ENCODE measurements at regions not wholly inside any gene's neighbourhood (a gene's known extent, or its start where the extent isn't known, plus 50 kb on each side); places are given as distances from the start of the nearest gene placed in this dataset.

DNA sequence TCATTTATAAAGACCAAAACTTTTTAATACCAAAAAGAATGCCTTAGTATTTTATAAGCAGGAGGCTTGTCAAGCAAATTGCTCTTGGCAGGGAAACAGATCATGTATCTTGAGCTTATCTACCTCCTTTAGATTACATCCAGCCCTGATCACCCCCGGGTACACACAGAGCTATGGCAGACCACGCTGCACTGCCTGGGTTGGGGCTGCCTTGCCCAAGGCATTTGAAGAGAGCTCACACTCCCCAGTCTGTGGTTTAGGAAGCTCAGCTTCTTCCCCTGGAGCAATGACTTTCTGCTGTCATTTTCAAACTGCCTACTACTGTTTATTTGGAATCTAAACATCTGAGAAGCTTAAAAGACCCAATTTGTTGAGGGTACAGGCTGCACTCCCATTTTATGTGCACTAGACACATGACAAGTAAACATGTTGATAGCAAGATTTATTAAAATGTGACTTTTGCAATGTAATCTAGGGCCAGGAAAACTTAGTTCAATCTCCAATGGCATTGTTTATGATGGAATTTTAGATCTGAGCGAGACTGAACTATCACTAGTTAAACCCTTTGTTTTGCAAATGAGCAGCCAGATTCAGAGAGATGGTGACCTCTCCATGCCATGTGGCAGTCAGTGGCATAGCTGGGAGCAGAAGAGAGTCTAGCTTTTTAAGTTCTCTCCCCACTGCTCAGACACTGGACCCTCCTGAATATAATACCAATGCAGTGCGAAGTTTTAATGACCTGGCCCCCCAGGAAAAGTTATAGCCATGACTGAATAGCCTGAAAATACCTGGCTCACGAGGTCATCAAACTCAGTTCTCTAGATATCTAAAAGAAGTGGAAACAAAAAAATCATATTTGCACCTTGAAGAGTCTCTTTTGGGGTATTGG lies 214.9 kb downstream of the HLX start:
- no peak for TF ChIP-seq CTCF (conservative IDR thresholded peaks at IDR 0.05; ENCODE audit: low read depth, low read length)
- DNase-seq (ENCODE audit: low read depth), result no peak
- no peak overlapping the region for H3K4me3 ChIP-seq (ENCODE audit: low read length)

GRCh38 chr1:221097479-221098281 lies 218.4 kb downstream of the HLX start:
- no peak overlapping the region for H3K4me3 ChIP-seq (ENCODE audit: low read length)
- no peak for TF ChIP-seq CTCF (conservative IDR thresholded peaks at IDR 0.05; ENCODE audit: low read depth, low read length)
- no peak for DNase-seq (ENCODE audit: low read depth)

- DNase-seq (ENCODE audit: low read depth), result no peak
- TF ChIP-seq CTCF (conservative IDR thresholded peaks at IDR 0.05; ENCODE audit: low read depth, low read length), result no peak
These were observed 219.5 kb downstream of the HLX start for GRCh38 chr1:221098471-221099405.

DNA sequence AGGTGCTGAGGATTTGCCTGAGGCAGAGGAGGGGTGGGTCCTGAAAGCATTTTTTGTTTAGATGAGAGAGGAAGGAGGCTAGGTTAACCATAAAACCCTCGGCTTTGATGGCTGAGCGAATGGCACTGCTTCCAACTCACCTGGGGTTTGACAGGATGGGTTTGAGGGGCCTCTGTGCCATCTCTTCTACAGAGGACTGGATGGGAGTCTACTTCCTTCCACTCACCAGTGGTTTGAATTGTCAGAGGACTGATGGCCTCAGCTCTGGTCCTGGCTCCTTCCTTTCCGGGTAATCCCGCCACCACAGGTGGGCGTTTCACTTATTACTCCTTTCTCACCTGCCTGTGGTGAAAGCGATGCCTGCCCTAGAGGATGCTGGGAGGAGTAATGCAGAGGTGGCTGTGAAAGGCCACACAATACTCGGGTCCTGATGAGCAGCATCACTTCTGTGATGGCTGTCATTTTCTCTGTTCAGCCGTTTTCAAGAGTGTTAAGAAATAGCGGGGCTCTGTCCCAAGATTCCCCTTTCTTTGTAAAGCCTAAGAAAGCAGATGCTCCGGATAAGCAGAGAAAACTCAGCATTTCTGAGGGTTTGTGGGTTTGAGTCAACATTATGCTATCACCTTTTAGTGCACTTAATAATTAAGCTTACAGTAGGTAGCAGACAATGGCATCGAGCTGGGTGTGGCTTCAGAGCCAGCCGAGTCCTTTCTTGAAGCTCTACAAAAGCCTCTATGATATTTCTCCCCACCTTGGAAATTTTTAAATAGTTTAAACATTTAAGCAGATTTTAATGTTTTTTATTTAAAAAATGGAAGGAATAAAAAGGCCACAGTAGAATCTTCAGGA lies 220.7 kb downstream of the HLX start:
- no peak overlapping the region for H3K4me3 ChIP-seq (ENCODE audit: low read length)
- TF ChIP-seq CTCF (conservative IDR thresholded peaks at IDR 0.05; ENCODE audit: low read depth, low read length), result no peak
- no peak for DNase-seq (ENCODE audit: low read depth)

More at GRCh38 chr1:221098471-221099405, 219.5 kb downstream of the HLX start:
- H3K4me3 ChIP-seq (ENCODE audit: low read length), result no peak overlapping the region

- TF ChIP-seq CTCF (conservative IDR thresholded peaks at IDR 0.05; ENCODE audit: low read depth, low read length), result no peak
- H3K4me3 ChIP-seq (ENCODE audit: low read length), result no peak overlapping the region
- DNase-seq (ENCODE audit: low read depth), result no peak
These were observed 221.4 kb downstream of the HLX start for GRCh38 chr1:221100611-221101010.

Data from retinal pigment epithelial cell (primary cell).